ENCODE measurements at regions not wholly inside any gene's neighbourhood (a gene's known extent, or its start where the extent isn't known, plus 50 kb on each side); places are given as distances from the start of the nearest gene placed in this dataset.

DNA sequence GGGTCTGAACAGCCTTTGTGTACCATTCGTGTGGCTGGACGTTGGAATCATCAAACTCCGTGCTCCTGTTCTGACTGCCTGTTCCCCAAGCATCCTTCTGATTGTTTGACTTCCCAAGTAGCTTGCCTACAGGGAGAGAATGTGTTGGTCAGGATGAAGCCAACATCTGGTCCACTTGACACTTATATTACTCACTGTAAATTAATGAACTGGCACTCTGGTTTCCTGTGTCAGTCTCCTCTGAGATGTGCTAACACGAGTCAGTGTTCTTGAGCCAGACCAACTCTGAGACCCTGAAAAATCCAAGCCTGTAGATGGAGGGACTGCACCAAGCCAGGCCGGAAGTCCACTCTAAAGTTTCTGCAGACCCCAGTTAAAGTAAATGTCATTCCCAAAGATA is 440.9 kb downstream of the ZNF516 start:
- DNase-seq = no peak

DNA sequence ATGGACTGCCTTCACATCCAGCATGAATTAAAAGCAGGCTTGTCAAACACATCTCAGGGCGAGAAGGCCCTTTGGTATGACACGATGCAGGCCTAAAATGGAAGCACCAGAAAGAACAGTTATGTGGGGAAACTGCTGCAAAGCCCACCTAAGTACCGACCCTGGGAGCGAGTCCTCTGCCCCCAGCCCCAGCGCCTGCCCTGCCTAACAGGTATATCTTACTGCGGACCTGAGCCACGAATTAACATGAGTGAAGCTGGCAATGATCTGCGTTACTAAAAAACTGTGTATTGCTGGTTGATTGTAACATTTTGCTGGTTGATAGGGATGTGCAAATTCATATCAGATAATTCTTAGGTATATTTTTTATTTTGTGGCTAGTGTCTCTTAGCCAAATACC is 441.5 kb downstream of the ZNF516 start:
- no peaks in the 10 kb centered on the region for H3K36me3 ChIP-seq
- H3K9me3 ChIP-seq = no peaks in the 10 kb centered on the region
- H3K4me1 ChIP-seq = no peaks in the 10 kb centered on the region
- DNase-seq = no peak
- TF ChIP-seq, protein P1, sequence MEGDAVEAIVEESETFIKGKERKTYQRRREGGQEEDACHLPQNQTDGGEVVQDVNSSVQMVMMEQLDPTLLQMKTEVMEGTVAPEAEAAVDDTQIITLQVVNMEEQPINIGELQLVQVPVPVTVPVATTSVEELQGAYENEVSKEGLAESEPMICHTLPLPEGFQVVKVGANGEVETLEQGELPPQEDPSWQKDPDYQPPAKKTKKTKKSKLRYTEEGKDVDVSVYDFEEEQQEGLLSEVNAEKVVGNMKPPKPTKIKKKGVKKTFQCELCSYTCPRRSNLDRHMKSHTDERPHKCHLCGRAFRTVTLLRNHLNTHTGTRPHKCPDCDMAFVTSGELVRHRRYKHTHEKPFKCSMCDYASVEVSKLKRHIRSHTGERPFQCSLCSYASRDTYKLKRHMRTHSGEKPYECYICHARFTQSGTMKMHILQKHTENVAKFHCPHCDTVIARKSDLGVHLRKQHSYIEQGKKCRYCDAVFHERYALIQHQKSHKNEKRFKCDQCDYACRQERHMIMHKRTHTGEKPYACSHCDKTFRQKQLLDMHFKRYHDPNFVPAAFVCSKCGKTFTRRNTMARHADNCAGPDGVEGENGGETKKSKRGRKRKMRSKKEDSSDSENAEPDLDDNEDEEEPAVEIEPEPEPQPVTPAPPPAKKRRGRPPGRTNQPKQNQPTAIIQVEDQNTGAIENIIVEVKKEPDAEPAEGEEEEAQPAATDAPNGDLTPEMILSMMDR (IDR thresholded peaks at IDR 0.05; ENCODE audit: low read depth, low read length) = no peak
- no peak overlapping the region for H3K4me3 ChIP-seq (ENCODE audit: low read depth, low read length)
- no peaks in the 10 kb centered on the region for H3K27me3 ChIP-seq

More for the DNA sequence above, 440.9 kb downstream of the ZNF516 start:
- H3K27me3 ChIP-seq = no peaks in the 10 kb centered on the region
- H3K9me3 ChIP-seq = no peaks in the 10 kb centered on the region
- no peak overlapping the region for H3K4me3 ChIP-seq (ENCODE audit: low read depth, low read length)
- no peaks in the 10 kb centered on the region for H3K4me1 ChIP-seq
- H3K36me3 ChIP-seq = no peaks in the 10 kb centered on the region
- TF ChIP-seq, protein P1 (IDR thresholded peaks at IDR 0.05; ENCODE audit: low read depth, low read length) = no peak

DNA sequence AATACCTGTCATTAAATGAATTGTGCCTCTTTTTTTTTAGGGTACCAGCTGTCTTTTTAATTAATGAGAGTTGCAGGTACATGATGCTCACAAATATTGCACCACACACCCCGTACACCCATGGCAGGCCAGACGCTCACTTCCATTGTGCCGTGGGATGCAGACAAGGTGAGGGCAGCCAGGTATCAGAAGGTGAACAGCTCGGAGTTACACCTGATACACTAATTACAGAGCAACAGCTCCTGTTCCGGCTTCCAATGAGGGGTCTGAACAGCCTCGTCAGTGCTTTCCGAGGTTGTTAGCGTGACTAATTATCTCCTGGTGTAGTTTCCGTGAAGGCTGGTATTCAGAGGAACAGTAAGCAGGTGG is 442.8 kb downstream of the ZNF516 start:
- TF ChIP-seq, protein P1 (IDR thresholded peaks at IDR 0.05; ENCODE audit: low read depth, low read length) = no peak
- no peaks in the 10 kb centered on the region for H3K9me3 ChIP-seq
- H3K4me1 ChIP-seq = no peaks in the 10 kb centered on the region
- no peak for DNase-seq
- H3K4me3 ChIP-seq (ENCODE audit: low read depth, low read length) = no peak overlapping the region
- no peaks in the 10 kb centered on the region for H3K27me3 ChIP-seq
- no peaks in the 10 kb centered on the region for H3K36me3 ChIP-seq

DNA sequence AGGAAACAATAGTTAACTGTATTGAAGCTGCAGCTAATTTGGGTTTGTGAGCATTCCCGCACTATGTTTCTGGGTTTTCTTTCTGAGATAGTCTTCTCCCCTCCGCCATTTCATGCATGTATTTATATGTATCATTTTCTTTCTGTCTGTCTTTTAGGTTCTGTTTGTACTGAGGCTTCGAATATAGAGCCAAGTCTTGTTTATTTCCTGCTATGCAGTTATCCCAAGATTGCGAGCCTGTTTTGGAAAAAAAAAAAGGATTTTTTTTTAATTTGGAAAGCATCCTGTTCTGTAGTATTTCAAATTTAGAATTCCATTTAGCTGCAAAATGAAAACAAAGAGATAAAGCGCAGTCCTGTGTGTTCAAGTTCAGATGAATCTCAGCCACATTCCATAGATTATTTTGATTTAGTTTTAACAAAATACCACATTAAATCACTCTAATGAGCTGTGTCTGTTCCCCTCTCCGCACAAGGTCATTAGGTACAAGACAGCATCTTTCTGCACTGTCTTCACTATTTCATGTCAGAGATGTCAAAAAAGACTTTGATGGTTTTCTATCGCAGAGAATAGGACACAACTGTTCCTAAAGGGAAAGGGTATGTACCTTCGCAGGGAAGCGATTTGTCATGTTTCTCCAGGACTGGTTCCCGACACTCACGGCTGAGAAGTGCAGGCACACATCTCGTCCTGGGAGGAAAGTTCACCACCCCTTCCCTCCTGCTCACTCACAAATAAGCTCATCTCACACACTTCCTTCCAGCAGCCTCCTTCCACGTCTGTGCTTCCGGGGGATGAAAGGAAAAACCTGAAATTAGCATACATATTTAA is 443.4 kb downstream of the ZNF516 start:
- H3K9me3 ChIP-seq = no peaks in the 10 kb centered on the region
- no peaks in the 10 kb centered on the region for H3K36me3 ChIP-seq
- TF ChIP-seq, protein P1 (IDR thresholded peaks at IDR 0.05; ENCODE audit: low read depth, low read length) = no peak
- DNase-seq = no peak
- H3K27me3 ChIP-seq = no peaks in the 10 kb centered on the region
- no peak overlapping the region for H3K4me3 ChIP-seq (ENCODE audit: low read depth, low read length)
- H3K4me1 ChIP-seq = no peaks in the 10 kb centered on the region

DNA sequence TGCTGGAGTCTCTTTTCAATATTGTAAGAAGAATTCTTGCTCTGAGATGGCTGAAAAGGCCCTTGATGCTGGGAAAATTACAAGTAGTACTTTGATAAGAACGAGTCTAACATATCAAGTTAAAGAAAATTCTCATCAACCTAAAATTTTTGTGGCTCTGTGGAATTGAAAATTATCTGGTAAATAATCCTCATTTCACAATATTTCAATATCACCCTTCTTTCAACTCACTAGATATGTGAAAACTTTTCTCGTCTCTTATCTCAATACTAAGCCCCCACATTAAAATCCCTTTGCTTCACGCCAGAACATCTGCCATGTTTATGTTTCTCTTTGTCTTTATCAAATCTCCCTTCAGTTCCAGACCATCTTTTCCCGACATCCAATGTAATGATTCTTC is 448.8 kb downstream of the ZNF516 start:
- Histone ChIP-seq H3K36me3 (no peaks in the 10 kb centered on the region), H3K27me3 (no peaks in the 10 kb centered on the region), H3K9me3 (no peaks in the 10 kb centered on the region), H3K4me1 (no peaks in the 10 kb centered on the region), H3K4me3 (ENCODE audit: low read depth, low read length) (no peak overlapping the region)
- no peak for DNase-seq
- TF ChIP-seq, protein P1 (IDR thresholded peaks at IDR 0.05; ENCODE audit: low read depth, low read length) = no peak

DNA sequence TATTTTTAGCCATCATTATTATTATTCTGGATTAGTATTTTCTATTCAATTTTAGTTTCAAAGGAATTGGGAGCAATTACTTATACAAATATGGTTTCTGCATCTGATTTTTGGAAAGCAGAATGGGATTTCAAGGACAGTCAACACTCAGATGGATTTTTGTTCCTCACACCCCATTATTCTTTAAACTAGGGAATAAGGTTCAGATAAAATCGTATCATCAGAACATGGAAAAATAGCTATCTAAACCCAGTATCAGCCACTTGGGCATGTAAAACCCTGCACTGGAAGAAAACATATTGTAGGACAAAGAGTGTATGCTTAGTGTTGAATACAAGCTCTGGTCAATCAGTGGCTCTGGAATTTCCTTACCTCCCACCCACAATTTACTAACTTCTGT is 452.5 kb downstream of the ZNF516 start:
- TF ChIP-seq, protein P1 (IDR thresholded peaks at IDR 0.05; ENCODE audit: low read depth, low read length) = no peak

More for the DNA sequence above, 452.5 kb downstream of the ZNF516 start:
- H3K27me3 ChIP-seq = no peaks in the 10 kb centered on the region
- no peaks in the 10 kb centered on the region for H3K4me1 ChIP-seq
- no peak overlapping the region for H3K4me3 ChIP-seq (ENCODE audit: low read depth, low read length)
- H3K36me3 ChIP-seq = no peaks in the 10 kb centered on the region
- H3K9me3 ChIP-seq = no peaks in the 10 kb centered on the region
- DNase-seq = no peak

Measured in BE2C (cell line).